GM23338 (cell line): ENCODE measurements at regions not wholly inside any gene's neighbourhood (a gene's known extent, or its start where the extent isn't known, plus 50 kb on each side); places are given as distances from the start of the nearest gene placed in this dataset.

Experiments used
- ATAC-seq: fragments of 200-7000 bp; cut with Tn5 transposase; 3 replicates; pipeline ENCODE4 v1.9.1; 2020
- DNase-seq: peaks from one replicate; pipeline ENCODE4 v3.0.0-alpha.2; 2015; ENCODE audit warnings: low spot score
- H2AFZ ChIP-seq: fragments of 200-600 bp; sonication (generic); 2 replicates; pipeline ENCODE4 v1.8.0; 2016; ENCODE audit warnings: antibody characterized with exemption, mild to moderate bottlenecking, moderate library complexity
- H3F3A ChIP-seq: fragments of 200-600 bp; sonication (generic); replicated peaks from 2 replicates; pipeline ENCODE4 v1.8.0; 2017; ENCODE audit warnings: antibody characterized with exemption, mixed run types, low read depth
- H3K27ac ChIP-seq: fragments of 200-600 bp; sonication (generic); 2 replicates; pipeline ENCODE4 v1.6.1; 2016; ENCODE audit warnings: low read depth
- H3K27me3 ChIP-seq: fragments of 200-600 bp; sonication (generic); 2 replicates; pipeline ENCODE4 v1.8.0; 2016; ENCODE audit warnings: mild to moderate bottlenecking, mixed run types, moderate library complexity; ENCODE audit not compliant: insufficient read depth
- H3K36me3 ChIP-seq: fragments of 200-600 bp; sonication (generic); 2 replicates; pipeline ENCODE4 v1.8.0; 2016; ENCODE audit warnings: mild to moderate bottlenecking; ENCODE audit not compliant: insufficient read depth
- H3K4me1 ChIP-seq: fragments of 200-600 bp; sonication (generic); 2 replicates; pipeline ENCODE4 v1.8.0; 2016; ENCODE audit warnings: mild to moderate bottlenecking, moderate library complexity; ENCODE audit not compliant: insufficient read depth
- H3K4me2 ChIP-seq: fragments of 200-600 bp; sonication (generic); 2 replicates; pipeline ENCODE4 v1.7.1; 2017; ENCODE audit warnings: mixed run types
- H3K4me3 ChIP-seq: fragments of 200-600 bp; sonication (generic); 2 replicates; pipeline ENCODE4 v1.6.1; 2016; ENCODE audit warnings: mixed run types
- H3K79me2 ChIP-seq: fragments of 200-600 bp; sonication (generic); replicated peaks from 2 replicates; pipeline ENCODE4 v1.8.0; 2017; ENCODE audit warnings: mild to moderate bottlenecking; ENCODE audit not compliant: insufficient read depth
- H3K9me2 ChIP-seq: fragments of 200-600 bp; sonication (generic); 2 replicates; pipeline ENCODE4 v1.8.0; 2017; ENCODE audit not compliant: insufficient read depth
- H4K20me1 ChIP-seq: fragments of 200-600 bp; sonication (generic); replicated peaks from 2 replicates; pipeline ENCODE4 v1.8.0; 2017; ENCODE audit warnings: mild to moderate bottlenecking; ENCODE audit not compliant: insufficient read depth
- H3K27ac Mint-ChIP-seq: 2 replicates; pipeline ENCODE4 v1.8.0; 2020; ENCODE audit warnings: inconsistent platforms, mild to moderate bottlenecking, moderate library complexity, mixed read lengths
- H3K27me3 Mint-ChIP-seq: 3 replicates; pipeline ENCODE4 v1.8.0; 2022; ENCODE audit warnings: low read depth, mild to moderate bottlenecking, moderate library complexity, mixed read lengths, inconsistent platforms; ENCODE audit not compliant: insufficient read depth, poor library complexity
- H3K36me3 Mint-ChIP-seq: 3 replicates; pipeline ENCODE4 v1.8.0; 2021; ENCODE audit warnings: low read depth, mild to moderate bottlenecking, inconsistent platforms, moderate library complexity, mixed read lengths
- H3K4me1 Mint-ChIP-seq: 3 replicates; pipeline ENCODE4 v1.8.0; 2020; ENCODE audit warnings: mild to moderate bottlenecking, inconsistent platforms, mixed read lengths
- H3K4me3 Mint-ChIP-seq: 3 replicates; pipeline ENCODE4 v1.8.0; 2021; ENCODE audit warnings: moderate library complexity, mild to moderate bottlenecking, inconsistent platforms, mixed read lengths
- H3K9me3 Mint-ChIP-seq: 3 replicates; pipeline ENCODE4 v1.8.0; 2020; ENCODE audit warnings: moderate library complexity, mild to moderate bottlenecking, inconsistent platforms, mixed read lengths
- CREB1 ChIP-seq: fragments of 250-450 bp; sonication (Bioruptor Pico); IDR thresholded peaks from 2 replicates; pipeline ENCODE4 v1.5.0; 2020; ENCODE audit warnings: low read depth, mild to moderate bottlenecking, moderate library complexity
- EZH2 ChIP-seq: fragments of 200-600 bp; sonication (generic); IDR thresholded peaks from one replicate; pipeline ENCODE4 v1.8.0; 2017; ENCODE audit warnings: antibody characterized with exemption, mild to moderate bottlenecking, low read depth; ENCODE audit not compliant: unreplicated experiment
- EZH2phosphoT487 ChIP-seq: fragments of 200-600 bp; sonication (generic); IDR thresholded peaks from one replicate; pipeline ENCODE4 v1.8.1; 2018; ENCODE audit warnings: antibody characterized with exemption; ENCODE audit not compliant: unreplicated experiment
- JUNB ChIP-seq: IDR thresholded peaks from one replicate; pipeline ENCODE4 v1.6.1; 2016; ENCODE audit warnings: antibody characterized with exemption; ENCODE audit not compliant: unreplicated experiment
- NANOG ChIP-seq: IDR thresholded peaks from 2 replicates; pipeline ENCODE4 v1.6.1; 2016; ENCODE audit warnings: antibody characterized with exemption, borderline replicate concordance
- POLR2AphosphoS5 ChIP-seq: IDR thresholded peaks from 2 replicates; pipeline ENCODE4 v1.6.1; 2016; ENCODE audit warnings: antibody characterized with exemption, low read depth
- REST ChIP-seq: IDR thresholded peaks from one replicate; pipeline ENCODE4 v1.6.1; 2018; ENCODE audit warnings: antibody characterized with exemption; ENCODE audit not compliant: unreplicated experiment
- STAT1 ChIP-seq: IDR thresholded peaks from one replicate; pipeline ENCODE4 v1.6.1; 2016; ENCODE audit warnings: antibody characterized with exemption; ENCODE audit not compliant: unreplicated experiment
- ZNF114 ChIP-seq: fragments of 250-450 bp; sonication (Bioruptor Pico); IDR thresholded peaks from 2 replicates; pipeline ENCODE4 v1.5.0; 2020; ENCODE audit warnings: mild to moderate bottlenecking, moderate library complexity
- ZNF331 ChIP-seq: fragments of 250-450 bp; sonication (Bioruptor Pico); IDR thresholded peaks from 2 replicates; pipeline ENCODE4 v1.5.0; 2020; ENCODE audit warnings: low read depth, mild to moderate bottlenecking, moderate library complexity
- TF ChIP-seq, protein P1 (sequence below): fragments of 250-450 bp; sonication (Bioruptor Pico); IDR thresholded peaks from 2 replicates; pipeline ENCODE4 v1.5.0; 2020; ENCODE audit warnings: mild to moderate bottlenecking, moderate library complexity
- TF ChIP-seq, protein P2 (sequence below): IDR thresholded peaks from 2 replicates; pipeline ENCODE4 v1.6.1; 2016; ENCODE audit warnings: antibody characterized with exemption
- TF ChIP-seq, protein P3 (sequence below), 2 experiments: fragments of 200-600 bp in 1 of 2; sonication (generic) in 1 of 2; conservative IDR thresholded peaks; 2 replicates each; pipeline versions ENCODE4 v1.5.1 to v1.6.1; 2016 to 2017; ENCODE audit warnings: antibody characterized with exemption in 2 of 2, low read depth in 2 of 2, mild to moderate bottlenecking in 2 of 2, moderate library complexity in 1 of 2

- no peak overlapping the region for H2AFZ ChIP-seq
- no peak overlapping the region for H3K27ac Mint-ChIP-seq
These were observed 377.2 kb downstream of the SEC16B start for GRCh38 chr1:177592624-177593023.

More at GRCh38 chr1:177592624-177593023, 377.2 kb downstream of the SEC16B start:
- Histone ChIP-seq H3K36me3 (no peaks in the 10 kb centered on the region), H3K4me2 (no peak overlapping the region), H3K27me3 (no peaks in the 10 kb centered on the region), H3K79me2 (no peaks in the 10 kb centered on the region), H3K9me2 (no peaks in the 10 kb centered on the region), H3K27ac (no peak overlapping the region), H3K4me3 (no peak overlapping the region), H3K4me1 (no peaks in the 10 kb centered on the region), H4K20me1 (no peaks in the 10 kb centered on the region), H3F3A (no peaks in the 10 kb centered on the region)
- ATAC-seq (no peak), DNase-seq (no peak)
- Mint-ChIP-seq H3K36me3 (no peaks in the 10 kb centered on the region), H3K9me3 (no peaks in the 10 kb centered on the region), H3K27me3 (no peaks in the 10 kb centered on the region), H3K4me3 (no peak overlapping the region), H3K4me1 (peaks cover 6% of the 10 kb centered on the region; the same call in 1 of the 3 replicates)
- TF ChIP-seq ZNF331, result no peak
- TF ChIP-seq REST, result no peak
- TF ChIP-seq, protein P1, sequence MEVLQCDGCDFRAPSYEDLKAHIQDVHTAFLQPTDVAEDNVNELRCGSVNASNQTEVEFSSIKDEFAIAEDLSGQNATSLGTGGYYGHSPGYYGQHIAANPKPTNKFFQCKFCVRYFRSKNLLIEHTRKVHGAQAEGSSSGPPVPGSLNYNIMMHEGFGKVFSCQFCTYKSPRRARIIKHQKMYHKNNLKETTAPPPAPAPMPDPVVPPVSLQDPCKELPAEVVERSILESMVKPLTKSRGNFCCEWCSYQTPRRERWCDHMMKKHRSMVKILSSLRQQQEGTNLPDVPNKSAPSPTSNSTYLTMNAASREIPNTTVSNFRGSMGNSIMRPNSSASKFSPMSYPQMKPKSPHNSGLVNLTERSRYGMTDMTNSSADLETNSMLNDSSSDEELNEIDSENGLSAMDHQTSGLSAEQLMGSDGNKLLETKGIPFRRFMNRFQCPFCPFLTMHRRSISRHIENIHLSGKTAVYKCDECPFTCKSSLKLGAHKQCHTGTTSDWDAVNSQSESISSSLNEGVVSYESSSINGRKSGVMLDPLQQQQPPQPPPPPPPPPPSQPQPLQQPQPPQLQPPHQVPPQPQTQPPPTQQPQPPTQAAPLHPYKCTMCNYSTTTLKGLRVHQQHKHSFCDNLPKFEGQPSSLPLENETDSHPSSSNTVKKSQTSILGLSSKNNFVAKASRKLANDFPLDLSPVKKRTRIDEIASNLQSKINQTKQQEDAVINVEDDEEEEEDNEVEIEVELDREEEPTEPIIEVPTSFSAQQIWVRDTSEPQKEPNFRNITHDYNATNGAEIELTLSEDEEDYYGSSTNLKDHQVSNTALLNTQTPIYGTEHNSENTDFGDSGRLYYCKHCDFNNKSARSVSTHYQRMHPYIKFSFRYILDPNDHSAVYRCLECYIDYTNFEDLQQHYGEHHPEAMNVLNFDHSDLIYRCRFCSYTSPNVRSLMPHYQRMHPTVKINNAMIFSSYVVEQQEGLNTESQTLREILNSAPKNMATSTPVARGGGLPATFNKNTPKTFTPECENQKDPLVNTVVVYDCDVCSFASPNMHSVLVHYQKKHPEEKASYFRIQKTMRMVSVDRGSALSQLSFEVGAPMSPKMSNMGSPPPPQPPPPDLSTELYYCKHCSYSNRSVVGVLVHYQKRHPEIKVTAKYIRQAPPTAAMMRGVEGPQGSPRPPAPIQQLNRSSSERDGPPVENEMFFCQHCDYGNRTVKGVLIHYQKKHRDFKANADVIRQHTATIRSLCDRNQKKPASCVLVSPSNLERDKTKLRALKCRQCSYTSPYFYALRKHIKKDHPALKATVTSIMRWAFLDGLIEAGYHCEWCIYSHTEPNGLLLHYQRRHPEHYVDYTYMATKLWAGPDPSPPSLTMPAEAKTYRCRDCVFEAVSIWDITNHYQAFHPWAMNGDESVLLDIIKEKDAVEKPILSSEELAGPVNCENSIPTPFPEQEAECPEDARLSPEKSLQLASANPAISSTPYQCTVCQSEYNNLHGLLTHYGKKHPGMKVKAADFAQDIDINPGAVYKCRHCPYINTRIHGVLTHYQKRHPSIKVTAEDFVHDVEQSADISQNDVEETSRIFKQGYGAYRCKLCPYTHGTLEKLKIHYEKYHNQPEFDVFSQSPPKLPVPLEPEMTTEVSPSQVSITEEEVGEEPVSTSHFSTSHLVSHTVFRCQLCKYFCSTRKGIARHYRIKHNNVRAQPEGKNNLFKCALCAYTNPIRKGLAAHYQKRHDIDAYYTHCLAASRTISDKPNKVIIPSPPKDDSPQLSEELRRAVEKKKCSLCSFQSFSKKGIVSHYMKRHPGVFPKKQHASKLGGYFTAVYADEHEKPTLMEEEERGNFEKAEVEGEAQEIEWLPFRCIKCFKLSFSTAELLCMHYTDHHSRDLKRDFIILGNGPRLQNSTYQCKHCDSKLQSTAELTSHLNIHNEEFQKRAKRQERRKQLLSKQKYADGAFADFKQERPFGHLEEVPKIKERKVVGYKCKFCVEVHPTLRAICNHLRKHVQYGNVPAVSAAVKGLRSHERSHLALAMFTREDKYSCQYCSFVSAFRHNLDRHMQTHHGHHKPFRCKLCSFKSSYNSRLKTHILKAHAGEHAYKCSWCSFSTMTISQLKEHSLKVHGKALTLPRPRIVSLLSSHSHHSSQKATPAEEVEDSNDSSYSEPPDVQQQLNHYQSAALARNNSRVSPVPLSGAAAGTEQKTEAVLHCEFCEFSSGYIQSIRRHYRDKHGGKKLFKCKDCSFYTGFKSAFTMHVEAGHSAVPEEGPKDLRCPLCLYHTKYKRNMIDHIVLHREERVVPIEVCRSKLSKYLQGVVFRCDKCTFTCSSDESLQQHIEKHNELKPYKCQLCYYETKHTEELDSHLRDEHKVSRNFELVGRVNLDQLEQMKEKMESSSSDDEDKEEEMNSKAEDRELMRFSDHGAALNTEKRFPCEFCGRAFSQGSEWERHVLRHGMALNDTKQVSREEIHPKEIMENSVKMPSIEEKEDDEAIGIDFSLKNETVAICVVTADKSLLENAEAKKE (CRISPR knock-in tag), result no peak
- TF ChIP-seq JUNB, result no peak
- no peak for TF ChIP-seq ZNF114 (CRISPR knock-in tag)
- no peak for TF ChIP-seq EZH2phosphoT487
- TF ChIP-seq EZH2, result no peak
- TF ChIP-seq, protein P2, sequence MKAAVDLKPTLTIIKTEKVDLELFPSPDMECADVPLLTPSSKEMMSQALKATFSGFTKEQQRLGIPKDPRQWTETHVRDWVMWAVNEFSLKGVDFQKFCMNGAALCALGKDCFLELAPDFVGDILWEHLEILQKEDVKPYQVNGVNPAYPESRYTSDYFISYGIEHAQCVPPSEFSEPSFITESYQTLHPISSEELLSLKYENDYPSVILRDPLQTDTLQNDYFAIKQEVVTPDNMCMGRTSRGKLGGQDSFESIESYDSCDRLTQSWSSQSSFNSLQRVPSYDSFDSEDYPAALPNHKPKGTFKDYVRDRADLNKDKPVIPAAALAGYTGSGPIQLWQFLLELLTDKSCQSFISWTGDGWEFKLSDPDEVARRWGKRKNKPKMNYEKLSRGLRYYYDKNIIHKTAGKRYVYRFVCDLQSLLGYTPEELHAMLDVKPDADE, result no peak
- no peak for TF ChIP-seq POLR2AphosphoS5
- no peak for TF ChIP-seq NANOG
- TF ChIP-seq, protein P3, sequence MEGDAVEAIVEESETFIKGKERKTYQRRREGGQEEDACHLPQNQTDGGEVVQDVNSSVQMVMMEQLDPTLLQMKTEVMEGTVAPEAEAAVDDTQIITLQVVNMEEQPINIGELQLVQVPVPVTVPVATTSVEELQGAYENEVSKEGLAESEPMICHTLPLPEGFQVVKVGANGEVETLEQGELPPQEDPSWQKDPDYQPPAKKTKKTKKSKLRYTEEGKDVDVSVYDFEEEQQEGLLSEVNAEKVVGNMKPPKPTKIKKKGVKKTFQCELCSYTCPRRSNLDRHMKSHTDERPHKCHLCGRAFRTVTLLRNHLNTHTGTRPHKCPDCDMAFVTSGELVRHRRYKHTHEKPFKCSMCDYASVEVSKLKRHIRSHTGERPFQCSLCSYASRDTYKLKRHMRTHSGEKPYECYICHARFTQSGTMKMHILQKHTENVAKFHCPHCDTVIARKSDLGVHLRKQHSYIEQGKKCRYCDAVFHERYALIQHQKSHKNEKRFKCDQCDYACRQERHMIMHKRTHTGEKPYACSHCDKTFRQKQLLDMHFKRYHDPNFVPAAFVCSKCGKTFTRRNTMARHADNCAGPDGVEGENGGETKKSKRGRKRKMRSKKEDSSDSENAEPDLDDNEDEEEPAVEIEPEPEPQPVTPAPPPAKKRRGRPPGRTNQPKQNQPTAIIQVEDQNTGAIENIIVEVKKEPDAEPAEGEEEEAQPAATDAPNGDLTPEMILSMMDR (conservative IDR thresholded peaks at IDR 0.05; ENCODE audit: low read depth in 2 of 2), result no peak
- TF ChIP-seq CREB1, result no peak
- no peak for TF ChIP-seq STAT1
